Karpas-422 (cell line): ENCODE measurements at regions not wholly inside any gene's neighbourhood (a gene's known extent, or its start where the extent isn't known, plus 50 kb on each side); places are given as distances from the start of the nearest gene placed in this dataset.
"Not testable (repeated sequence)": the region's sequence is repeated elsewhere in the genome, so short reads cannot be mapped to it uniquely, and the experiment has no call there.

Experiments used
- DNase-seq: peaks from one replicate; pipeline ENCODE4 v3.0.0-alpha.2; 2015
- H2AFZ ChIP-seq: fragments of 200-600 bp; sonication (generic); 2 replicates; pipeline ENCODE4 v1.6.1; 2014; ENCODE audit warnings: antibody characterized with exemption, low read length, mixed read lengths
- H3K27ac ChIP-seq: fragments of 200-600 bp; sonication (generic); 2 replicates; pipeline ENCODE4 v1.5.1; 2014; ENCODE audit warnings: mild to moderate bottlenecking, low read length, moderate library complexity
- H3K27me3 ChIP-seq: fragments of 200-600 bp; sonication (generic); 2 replicates; pipeline ENCODE4 v1.6.1; 2014; ENCODE audit warnings: low read length, mixed read lengths
- H3K36me3 ChIP-seq: fragments of 200-600 bp; sonication (generic); 2 replicates; pipeline ENCODE4 v1.6.1; 2014; ENCODE audit warnings: low read length, mixed read lengths; ENCODE audit not compliant: insufficient read depth
- H3K4me1 ChIP-seq: fragments of 200-600 bp; sonication (generic); 2 replicates; pipeline ENCODE4 v1.6.1; 2014; ENCODE audit warnings: mild to moderate bottlenecking, low read length, mixed read lengths
- H3K4me2 ChIP-seq: fragments of 200-600 bp; sonication (generic); 2 replicates; pipeline ENCODE4 v1.6.1; 2014; ENCODE audit warnings: low read length, low read depth, mild to moderate bottlenecking; ENCODE audit not compliant: poor library complexity, severe bottlenecking
- H3K4me3 ChIP-seq: fragments of 200-600 bp; sonication (generic); 2 replicates; pipeline ENCODE4 v1.5.1; 2014; ENCODE audit warnings: mild to moderate bottlenecking, antibody characterized with exemption, low read length, mixed read lengths
- H3K79me2 ChIP-seq: fragments of 200-600 bp; sonication (generic); 2 replicates; pipeline ENCODE4 v1.6.1; 2014; ENCODE audit warnings: mild to moderate bottlenecking, low read length, mixed read lengths
- H3K9ac ChIP-seq: fragments of 200-600 bp; sonication (generic); 2 replicates; pipeline ENCODE4 v1.6.0; 2014; ENCODE audit warnings: low read length
- H3K9me2 ChIP-seq: fragments of 200-600 bp; sonication (generic), shearing (Covaris generic); replicated peaks from 2 replicates; pipeline ENCODE4 v1.6.0; 2014; ENCODE audit warnings: mild to moderate bottlenecking, low read length, moderate library complexity; ENCODE audit not compliant: insufficient read depth
- H3K9me3 ChIP-seq: fragments of 300-700, 200-600 bp; sonication (generic); 2 replicates; pipeline ENCODE4 v1.6.1; 2014; ENCODE audit warnings: low read length, mixed read lengths
- H4K20me1 ChIP-seq: fragments of 200-600 bp; sonication (generic); 2 replicates; pipeline ENCODE4 v1.6.1; 2014; ENCODE audit warnings: mild to moderate bottlenecking, antibody characterized with exemption, low read length, low read depth; ENCODE audit not compliant: insufficient read depth

DNA sequence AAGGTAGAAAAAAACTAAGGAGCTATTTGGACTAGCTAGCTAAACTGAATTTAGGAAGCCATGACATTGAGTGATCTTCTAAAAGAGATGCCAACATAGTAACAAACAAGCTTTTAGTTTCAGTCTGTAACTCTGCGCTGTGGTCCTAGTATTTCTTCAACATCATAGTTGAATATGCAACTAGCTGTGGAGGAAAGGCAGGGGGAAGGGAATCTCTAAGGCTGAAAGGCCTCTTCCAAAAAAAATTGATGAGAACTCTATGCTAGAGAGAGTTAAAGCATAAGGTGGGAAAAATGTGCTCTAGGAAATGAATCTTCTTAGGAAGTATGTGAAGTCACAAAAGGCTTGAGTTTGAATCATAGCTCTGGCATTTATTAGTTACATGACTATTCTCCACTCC lies 120.2 kb downstream of the NBPF8 start:
- not testable (repeated sequence) for H4K20me1 ChIP-seq, H3K27me3 ChIP-seq, H3K9me3 ChIP-seq, H3K9me2 ChIP-seq, H3K27ac ChIP-seq, DNase-seq, H3K4me2 ChIP-seq, H3K4me3 ChIP-seq, H3K9ac ChIP-seq, H3K79me2 ChIP-seq, H3K4me1 ChIP-seq, H2AFZ ChIP-seq, H3K36me3 ChIP-seq

DNA sequence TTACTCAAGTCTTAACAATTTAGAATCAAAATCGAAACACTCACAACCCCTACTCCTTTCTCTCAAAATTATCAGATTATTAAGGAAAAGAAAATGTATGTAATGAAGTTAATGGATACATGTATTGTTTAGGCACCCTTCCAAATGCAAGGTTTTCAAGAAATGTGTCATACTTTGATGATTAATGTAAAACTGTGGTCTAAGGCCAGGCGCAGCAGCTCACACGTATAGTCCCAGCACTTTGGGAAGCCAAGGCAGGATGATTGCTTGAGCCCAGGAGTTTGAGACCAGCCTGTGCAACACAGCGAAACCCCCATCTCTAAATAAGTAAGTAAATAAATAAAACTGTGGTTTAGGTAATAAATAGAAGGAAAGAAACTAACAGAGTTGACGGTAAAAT lies 126.6 kb downstream of the NBPF8 start:
- H3K36me3 ChIP-seq, H3K4me1 ChIP-seq, H3K4me3 ChIP-seq: not testable (repeated sequence)

DNA sequence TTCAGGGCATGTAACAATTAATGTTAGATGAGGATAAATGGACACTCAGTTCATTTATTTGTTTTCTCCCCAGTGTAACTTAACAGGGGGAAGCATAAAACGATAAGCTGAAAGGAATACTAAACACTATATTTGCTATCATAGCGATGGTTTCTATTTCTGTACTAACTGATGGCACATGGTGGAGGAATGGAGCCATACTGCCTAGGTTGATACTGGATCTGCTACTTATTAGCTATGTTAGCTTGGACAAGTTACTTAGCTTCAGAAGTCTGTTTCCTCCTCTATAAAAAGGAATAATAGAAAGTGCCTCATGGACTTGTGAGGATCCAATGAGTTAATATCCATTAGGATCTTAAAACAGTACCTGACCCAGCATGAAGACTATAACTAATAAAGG lies 127.5 kb downstream of the NBPF8 start:
- not testable (repeated sequence) for H3K27ac ChIP-seq, H2AFZ ChIP-seq, H3K27me3 ChIP-seq, H3K36me3 ChIP-seq, H3K9me2 ChIP-seq, H3K4me2 ChIP-seq, H3K4me3 ChIP-seq, H4K20me1 ChIP-seq, H3K9me3 ChIP-seq, DNase-seq, H3K9ac ChIP-seq, H3K4me1 ChIP-seq, H3K79me2 ChIP-seq

More for the DNA sequence above, 126.6 kb downstream of the NBPF8 start:
- not testable (repeated sequence) for H4K20me1 ChIP-seq, DNase-seq, H3K79me2 ChIP-seq, H3K9ac ChIP-seq, H3K27me3 ChIP-seq, H3K9me3 ChIP-seq, H3K27ac ChIP-seq, H2AFZ ChIP-seq, H3K4me2 ChIP-seq, H3K9me2 ChIP-seq

DNA sequence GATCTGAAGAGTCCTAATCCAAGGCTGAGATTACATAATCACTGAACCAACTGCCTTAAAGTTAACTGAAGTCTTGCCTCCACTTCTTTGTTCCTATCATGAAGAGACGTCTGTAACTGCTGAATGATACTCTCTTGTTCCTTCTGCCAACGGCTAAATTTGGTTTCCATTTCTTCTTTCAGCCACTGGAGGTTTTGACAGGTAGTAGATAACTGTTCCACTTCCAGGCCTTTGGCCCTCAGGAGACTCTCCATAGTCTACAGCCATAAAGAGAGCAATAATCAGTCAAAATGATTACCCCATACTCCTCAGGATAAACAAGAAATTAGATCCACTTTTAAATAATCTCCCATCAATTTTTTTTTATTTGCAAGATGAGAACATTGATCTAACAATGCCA lies 128.1 kb downstream of the NBPF8 start:
- not testable (repeated sequence) for H3K4me3 ChIP-seq, DNase-seq, H3K27me3 ChIP-seq, H2AFZ ChIP-seq, H3K4me1 ChIP-seq, H3K9me3 ChIP-seq, H3K4me2 ChIP-seq, H3K27ac ChIP-seq, H3K9me2 ChIP-seq, H3K9ac ChIP-seq, H4K20me1 ChIP-seq, H3K79me2 ChIP-seq, H3K36me3 ChIP-seq

DNA sequence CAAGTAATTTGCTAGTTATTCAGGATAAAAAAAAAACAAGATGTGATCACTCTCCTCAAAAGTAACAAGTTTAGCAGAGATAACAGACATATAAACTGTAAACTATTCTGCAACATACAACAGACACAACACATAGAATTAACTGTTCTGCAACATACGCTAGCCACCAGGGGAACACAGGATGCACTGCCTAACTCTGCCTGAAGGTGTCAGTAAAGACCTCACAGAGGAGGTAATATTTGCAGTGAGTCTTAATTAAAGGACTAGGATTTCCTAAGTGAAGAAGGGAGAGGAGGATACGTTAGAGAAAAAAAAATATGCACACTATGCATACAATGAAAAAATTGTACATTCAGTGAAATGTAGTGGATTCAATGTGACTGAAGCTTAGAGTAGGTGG lies 129.6 kb downstream of the NBPF8 start:
- H4K20me1 ChIP-seq, H3K4me2 ChIP-seq, H3K9ac ChIP-seq, H3K9me2 ChIP-seq, H3K36me3 ChIP-seq, H3K4me1 ChIP-seq, DNase-seq, H3K79me2 ChIP-seq, H3K9me3 ChIP-seq, H3K27me3 ChIP-seq, H3K27ac ChIP-seq, H2AFZ ChIP-seq, H3K4me3 ChIP-seq: not testable (repeated sequence)

DNA sequence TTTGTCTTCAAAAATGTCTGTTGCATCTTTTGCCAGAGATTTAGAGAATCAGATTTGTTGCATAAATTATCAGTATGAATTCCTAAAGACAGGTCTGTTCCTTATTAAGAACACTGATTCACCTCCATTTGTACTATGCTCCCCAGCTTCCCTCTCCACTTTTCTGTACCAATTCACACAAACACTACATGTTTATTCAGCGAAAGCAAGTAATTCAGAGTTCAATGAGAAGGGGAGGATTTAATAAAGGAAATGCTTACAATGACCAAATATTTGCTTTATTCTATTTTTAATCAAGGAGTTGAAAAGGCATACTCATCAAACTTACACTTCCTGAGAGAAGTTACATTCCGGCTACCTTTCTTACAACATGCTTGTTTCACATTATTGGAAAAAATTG lies 135.5 kb downstream of the NBPF8 start:
- not testable (repeated sequence) for H3K9ac ChIP-seq, H3K9me3 ChIP-seq, H3K79me2 ChIP-seq, DNase-seq, H4K20me1 ChIP-seq, H2AFZ ChIP-seq, H3K36me3 ChIP-seq, H3K27ac ChIP-seq, H3K4me2 ChIP-seq, H3K4me1 ChIP-seq, H3K27me3 ChIP-seq, H3K9me2 ChIP-seq, H3K4me3 ChIP-seq

DNA sequence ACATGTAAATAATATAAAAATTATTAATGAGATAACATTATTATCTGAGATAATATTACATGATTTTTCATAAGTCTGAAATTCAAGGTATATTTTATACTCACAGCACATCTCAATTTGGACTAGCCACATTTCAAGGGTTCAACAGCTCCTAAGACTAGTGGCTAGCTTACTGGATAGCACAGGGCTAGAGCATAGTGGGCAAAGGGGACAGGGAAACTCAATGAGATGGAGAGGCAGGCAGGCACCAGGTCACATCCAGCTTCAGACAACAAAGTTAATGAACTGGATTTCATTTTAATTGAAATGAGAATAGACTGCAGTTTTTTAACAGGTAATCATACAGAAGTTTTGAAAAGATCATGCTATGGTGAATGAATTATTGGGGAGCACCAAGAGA lies 137.4 kb downstream of the NBPF8 start:
- not testable (repeated sequence) for H4K20me1 ChIP-seq, DNase-seq, H3K27me3 ChIP-seq, H3K9me3 ChIP-seq, H3K4me3 ChIP-seq, H3K36me3 ChIP-seq, H3K79me2 ChIP-seq, H3K4me2 ChIP-seq, H3K27ac ChIP-seq, H3K9ac ChIP-seq, H2AFZ ChIP-seq, H3K9me2 ChIP-seq, H3K4me1 ChIP-seq

DNA sequence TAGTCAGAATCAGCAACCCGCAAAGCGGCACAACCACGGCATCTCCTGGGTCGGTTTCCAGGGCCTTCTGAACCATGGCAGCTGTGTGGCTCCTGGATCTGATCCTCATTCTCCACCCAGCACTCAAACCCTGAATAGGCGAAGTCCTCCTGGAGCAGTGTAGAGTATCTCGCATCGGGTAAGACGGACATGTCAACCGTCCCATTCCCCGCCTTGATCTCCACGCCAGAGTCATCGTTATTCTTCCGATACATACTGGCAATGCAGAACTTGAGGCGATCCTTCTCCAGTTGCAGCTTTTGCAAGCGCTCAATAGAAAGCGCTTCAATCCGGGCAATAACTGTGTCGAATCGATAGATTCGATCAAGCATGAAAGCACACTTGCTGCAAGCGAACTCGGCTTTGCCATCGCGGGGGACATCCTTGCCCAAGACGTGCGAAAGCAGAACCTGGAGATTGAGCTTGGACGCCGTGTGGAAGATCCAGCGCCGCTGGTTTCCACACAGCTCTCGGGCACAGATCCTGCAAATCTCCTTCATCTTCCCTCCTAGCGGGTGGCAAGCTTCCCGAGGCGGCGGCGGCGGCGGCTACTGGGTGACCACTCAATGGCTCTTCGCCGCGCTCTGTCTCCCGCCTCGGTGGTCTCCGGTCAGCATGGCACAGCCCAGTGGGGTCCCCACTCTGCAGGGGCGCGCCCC lies 142.9 kb downstream of the NBPF8 start:
- not testable (repeated sequence) for H3K9me2 ChIP-seq, H3K9ac ChIP-seq, H3K9me3 ChIP-seq, H2AFZ ChIP-seq, H4K20me1 ChIP-seq, H3K79me2 ChIP-seq, H3K4me1 ChIP-seq, H3K27me3 ChIP-seq, H3K36me3 ChIP-seq, H3K27ac ChIP-seq, DNase-seq
- Histone ChIP-seq H3K4me3 (peak overlapping the region; percentile 51; the same call in 1 of the 2 replicates), H3K4me2 (peak overlapping the region; percentile 50)
